HG03521 (cell line): ENCODE measurements at regions not wholly inside any gene's neighbourhood (a gene's known extent, or its start where the extent isn't known, plus 50 kb on each side); places are given as distances from the start of the nearest gene placed in this dataset.

ENCODE experiments used
- ATAC-seq: cut with Tn5 transposase; IDR thresholded peaks from one replicate; pipeline ENCODE4 v1.9.1; 2021; ENCODE audit warnings: mild to moderate bottlenecking, moderate library complexity; ENCODE audit not compliant: unreplicated experiment

GRCh38 chr2:41621095-41621494, 426.7 kb upstream of the PKDCC start:
- no peak for ATAC-seq

GRCh38 chr2:41621563-41621962, 426.3 kb upstream of the PKDCC start:
- ATAC-seq: no peak

- ATAC-seq: no peak
Observed at GRCh38 chr2:41622301-41622700, 425.5 kb upstream of the PKDCC start.

- no peak for ATAC-seq
Observed at GRCh38 chr2:41626936-41627335, 420.9 kb upstream of the PKDCC start.

- ATAC-seq: no peak
Observed at GRCh38 chr2:41634686-41635085, 413.1 kb upstream of the PKDCC start.

- ATAC-seq: no peak
Observed at GRCh38 chr2:41644936-41645335, 402.9 kb upstream of the PKDCC start.

GRCh38 chr2:41647468-41648050, 400.3 kb upstream of the PKDCC start:
- no peak for ATAC-seq

GRCh38 chr2:41657226-41657625, 390.6 kb upstream of the PKDCC start:
- ATAC-seq: no peak

GRCh38 chr2:41659758-41660157, 388.1 kb upstream of the PKDCC start:
- ATAC-seq: no peak

- ATAC-seq: no peak
Observed at GRCh38 chr2:41662461-41662860, 385.4 kb upstream of the PKDCC start.

GRCh38 chr2:41663056-41663455, 384.8 kb upstream of the PKDCC start:
- no peak for ATAC-seq

- ATAC-seq: no peak
Observed at GRCh38 chr2:41668529-41668928, 379.3 kb upstream of the PKDCC start.

GRCh38 chr2:41678639-41679038, 369.2 kb upstream of the PKDCC start:
- no peak for ATAC-seq

- ATAC-seq: no peak
Observed at GRCh38 chr2:41686156-41686555, 361.7 kb upstream of the PKDCC start.

- no peak for ATAC-seq
Observed at GRCh38 chr2:41691561-41691960, 356.3 kb upstream of the PKDCC start.

GRCh38 chr2:41694536-41695049, 353.2 kb upstream of the PKDCC start:
- ATAC-seq: no peak

- no peak for ATAC-seq
Observed at GRCh38 chr2:41695198-41696113, 352.4 kb upstream of the PKDCC start.

- ATAC-seq: no peak
Observed at GRCh38 chr2:41697389-41697788, 350.4 kb upstream of the PKDCC start.

GRCh38 chr2:41698678-41699422, 349.0 kb upstream of the PKDCC start:
- ATAC-seq: no peak

GRCh38 chr2:41701231-41701630, 346.6 kb upstream of the PKDCC start:
- ATAC-seq: no peak

- ATAC-seq: no peak
Observed at GRCh38 chr2:41703123-41703522, 344.7 kb upstream of the PKDCC start.
